Lung (tissue), 11 donors: ENCODE measurements at regions not wholly inside any gene's neighbourhood (a gene's known extent, or its start where the extent isn't known, plus 50 kb on each side); places are given as distances from the start of the nearest gene placed in this dataset.

Experiments
- ATAC-seq: fragments of 200-7000 bp; cut with Tn5 transposase; one replicate; pipeline ENCODE4 v1.9.1; 2020; ENCODE audit warnings: moderate number of reproducible peaks; ENCODE audit not compliant: insufficient read depth, low FRiP score
- DNase-seq, 3 donors: peaks; one replicate each; pipeline ENCODE4 v3.0.0-alpha.2; 2013 to 2017
- H3K27ac ChIP-seq, 2 donors: one replicate each; pipeline ENCODE4 v1.5.1; 2013; ENCODE audit warnings: mild to moderate bottlenecking in 2 of 2, moderate library complexity in 2 of 2, control low read depth in 1 of 2, inconsistent platforms in 1 of 2, low read depth in 1 of 2, low read length in 1 of 2
- H3K27me3 ChIP-seq, 3 donors: one replicate each; pipeline ENCODE4 v1.5.1; 2013; ENCODE audit warnings: low read length in 2 of 3; ENCODE audit not compliant: control insufficient read depth in 3 of 3, insufficient read depth in 3 of 3
- H3K36me3 ChIP-seq, 4 donors: one replicate each; pipeline ENCODE4 v1.5.1; 2013; ENCODE audit warnings: low read length in 4 of 4, mild to moderate bottlenecking in 1 of 4, moderate library complexity in 1 of 4; ENCODE audit not compliant: control insufficient read depth in 4 of 4, insufficient read depth in 4 of 4
- H3K4me1 ChIP-seq, 5 donors: one replicate each; pipeline ENCODE4 v1.5.1; 2013; ENCODE audit warnings: low read length in 5 of 5, mild to moderate bottlenecking in 2 of 5, moderate library complexity in 1 of 5; ENCODE audit not compliant: control insufficient read depth in 5 of 5, insufficient read depth in 5 of 5
- H3K4me3 ChIP-seq: one replicate; pipeline ENCODE4 v1.5.1; 2013; ENCODE audit warnings: mild to moderate bottlenecking, control low read depth, moderate library complexity
- H3K9ac ChIP-seq, 2 donors: one replicate each; pipeline ENCODE4 v1.5.1; 2013; ENCODE audit warnings: low read length in 2 of 2, control low read depth in 1 of 2; ENCODE audit not compliant: insufficient read depth in 1 of 2
- H3K9me3 ChIP-seq, 4 donors: one replicate each; pipeline ENCODE4 v1.5.1; 2013; ENCODE audit warnings: low read length in 3 of 4, mild to moderate bottlenecking in 1 of 4, moderate library complexity in 1 of 4; ENCODE audit not compliant: control insufficient read depth in 4 of 4, insufficient read depth in 3 of 4
- WGBS, 2 donors: extraction: QIAGEN DNeasy Blood & Tissue Kit; methylation state at CpG; one replicate each; pipeline ENCODE4 v1.1.7; 2013; 5-methylcytosine and 5-hydroxymethylcytosine counted together
- TF ChIP-seq, protein P1 (sequence below): IDR thresholded peaks from 2 replicates; pipeline ENCODE4 v1.5.1; 2012; ENCODE audit warnings: mild to moderate bottlenecking; ENCODE audit errors: control extremely low read depth, extremely low read depth
- donor health status: control.
- donor health status: control.
- donor health status: Bipolar disorder and iron deficiency.
- donor health status: healthy.
- donor health status: DM: yes; HTN: yes; CAD: no.

DNA sequence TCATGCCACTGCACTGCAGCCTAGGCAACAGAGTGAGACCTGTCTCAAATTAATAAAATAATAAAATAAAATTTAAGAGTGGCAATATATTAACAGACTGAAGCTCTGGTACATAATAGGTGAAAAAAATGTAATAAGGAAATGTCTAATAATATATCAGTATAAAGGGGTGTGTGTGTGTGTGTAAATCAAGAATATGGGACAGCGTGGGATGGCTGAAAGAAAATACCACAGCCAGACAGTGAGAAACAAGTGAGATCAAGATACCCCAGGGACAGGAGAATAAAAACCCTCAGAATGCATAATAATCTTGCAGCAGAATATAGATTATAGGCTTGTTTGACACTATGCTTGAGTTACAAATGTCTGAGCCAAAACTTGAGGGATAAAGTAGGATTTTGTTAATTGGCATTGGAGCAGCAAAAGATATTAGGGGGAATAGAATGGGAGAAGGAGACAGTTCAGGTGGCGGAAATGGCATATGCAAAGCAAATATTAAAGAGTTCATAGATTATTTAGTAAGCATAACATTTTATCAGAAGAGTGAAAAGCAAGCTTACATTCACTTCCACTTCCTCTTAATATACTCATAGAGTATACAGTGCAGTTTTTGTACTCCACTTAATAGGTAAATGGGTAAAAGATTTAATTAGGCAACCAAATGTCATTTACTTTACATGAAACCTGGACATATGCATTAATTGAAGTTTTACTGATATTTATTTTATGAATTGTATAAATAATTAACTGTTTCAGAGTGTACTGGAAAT lies 398.5 kb upstream of the GJE1 start:
- Histone ChIP-seq H3K9me3 (no peaks in the 10 kb centered on the region), H3K27me3 (no peaks in the 10 kb centered on the region), H3K36me3 (no peaks in the 10 kb centered on the region), H3K9ac (no peak overlapping the region), H3K27ac (no peak overlapping the region), H3K4me1 (no peaks in the 10 kb centered on the region), H3K4me3 (no peak overlapping the region)
- no peak for DNase-seq
- TF ChIP-seq, protein P1, sequence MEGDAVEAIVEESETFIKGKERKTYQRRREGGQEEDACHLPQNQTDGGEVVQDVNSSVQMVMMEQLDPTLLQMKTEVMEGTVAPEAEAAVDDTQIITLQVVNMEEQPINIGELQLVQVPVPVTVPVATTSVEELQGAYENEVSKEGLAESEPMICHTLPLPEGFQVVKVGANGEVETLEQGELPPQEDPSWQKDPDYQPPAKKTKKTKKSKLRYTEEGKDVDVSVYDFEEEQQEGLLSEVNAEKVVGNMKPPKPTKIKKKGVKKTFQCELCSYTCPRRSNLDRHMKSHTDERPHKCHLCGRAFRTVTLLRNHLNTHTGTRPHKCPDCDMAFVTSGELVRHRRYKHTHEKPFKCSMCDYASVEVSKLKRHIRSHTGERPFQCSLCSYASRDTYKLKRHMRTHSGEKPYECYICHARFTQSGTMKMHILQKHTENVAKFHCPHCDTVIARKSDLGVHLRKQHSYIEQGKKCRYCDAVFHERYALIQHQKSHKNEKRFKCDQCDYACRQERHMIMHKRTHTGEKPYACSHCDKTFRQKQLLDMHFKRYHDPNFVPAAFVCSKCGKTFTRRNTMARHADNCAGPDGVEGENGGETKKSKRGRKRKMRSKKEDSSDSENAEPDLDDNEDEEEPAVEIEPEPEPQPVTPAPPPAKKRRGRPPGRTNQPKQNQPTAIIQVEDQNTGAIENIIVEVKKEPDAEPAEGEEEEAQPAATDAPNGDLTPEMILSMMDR, result no peak
- 84 to 85% methylated on average over 2 of the region's 2 CpGs for WGBS, 2 donors
- no peak for ATAC-seq

DNA sequence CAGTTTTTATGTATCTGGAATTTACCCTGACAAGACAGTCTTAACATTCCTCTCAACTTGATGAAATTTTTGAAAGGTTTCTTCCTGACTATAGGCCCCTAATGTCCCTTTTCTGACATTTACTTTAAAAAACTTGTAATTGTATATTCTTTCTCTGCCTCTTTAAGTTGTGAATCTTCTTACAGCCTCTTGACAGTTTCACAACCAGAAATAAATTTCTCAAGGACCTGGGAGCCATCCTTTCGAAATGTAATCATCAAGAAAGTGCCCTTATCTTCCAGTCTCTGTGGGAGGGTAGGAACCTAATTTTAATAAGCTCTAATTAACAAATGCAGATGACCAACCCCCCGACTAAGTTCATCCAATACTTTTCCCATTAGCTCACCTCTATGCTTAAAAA lies 403.6 kb upstream of the GJE1 start:
- TF ChIP-seq, protein P1, result no peak
- Histone ChIP-seq H3K27ac (no peak overlapping the region), H3K4me1 (no peaks in the 10 kb centered on the region), H3K9ac (no peak overlapping the region), H3K27me3 (no peaks in the 10 kb centered on the region), H3K9me3 (no peaks in the 10 kb centered on the region), H3K4me3 (no peak overlapping the region), H3K36me3 (no peaks in the 10 kb centered on the region)
- DNase-seq (no peak), ATAC-seq (no peak)
- 62 to 77% methylated on average over 2 of the region's 2 CpGs for WGBS, 2 donors

DNA sequence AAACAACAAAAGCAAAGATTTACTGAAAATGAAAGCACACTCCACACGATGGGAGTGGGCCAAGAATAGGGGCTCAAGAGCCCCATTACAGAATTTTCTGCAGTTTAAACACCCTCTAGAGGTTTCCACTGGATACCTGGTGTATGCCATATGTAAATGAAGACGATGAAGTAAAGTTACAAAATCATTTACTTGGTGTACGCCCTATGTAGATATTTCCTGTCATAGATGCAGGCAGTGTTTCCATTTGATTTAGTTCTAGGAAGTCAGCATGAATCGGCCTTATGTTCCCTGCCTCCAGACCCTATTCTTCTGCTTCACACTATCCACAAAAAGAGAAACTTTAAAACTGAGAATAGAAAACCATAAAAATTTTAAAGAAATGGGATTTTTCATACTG lies 404.4 kb upstream of the GJE1 start:
- Histone ChIP-seq H3K4me1 (no peaks in the 10 kb centered on the region), H3K36me3 (no peaks in the 10 kb centered on the region), H3K9me3 (no peaks in the 10 kb centered on the region), H3K9ac (no peak overlapping the region), H3K4me3 (no peak overlapping the region), H3K27ac (no peak overlapping the region), H3K27me3 (no peaks in the 10 kb centered on the region)
- ATAC-seq (no peak), DNase-seq (no peak)
- WGBS, 2 donors, result 57 to 66% methylated on average over 4 of the region's 4 CpGs
- TF ChIP-seq, protein P1, result no peak

DNA sequence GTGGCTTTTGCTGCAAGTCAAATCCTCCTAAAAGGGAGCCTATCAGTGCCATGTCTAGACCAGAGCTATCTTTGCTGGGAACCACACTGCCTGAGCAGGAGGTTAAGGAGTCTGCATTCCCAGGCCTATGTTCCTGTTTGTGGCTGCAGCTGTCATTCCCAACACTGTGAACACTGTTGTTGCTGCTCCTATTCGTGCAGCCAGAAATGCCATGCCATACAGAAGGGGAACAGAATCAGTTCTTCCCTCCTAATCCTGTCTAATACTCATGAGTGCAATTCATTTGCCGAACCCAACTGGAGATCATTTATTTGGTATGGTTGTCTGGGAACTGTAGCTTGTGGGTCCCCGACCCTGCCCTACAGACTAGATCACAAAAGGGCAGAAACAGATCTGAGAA lies 406.5 kb upstream of the GJE1 start:
- Histone ChIP-seq H3K9ac (no peak overlapping the region), H3K4me3 (no peak overlapping the region), H3K4me1 (no peaks in the 10 kb centered on the region), H3K9me3 (no peaks in the 10 kb centered on the region), H3K27me3 (no peaks in the 10 kb centered on the region), H3K36me3 (no peaks in the 10 kb centered on the region), H3K27ac (no peak overlapping the region)
- WGBS, 2 donors, result 76 to 79% methylated on average over 3 of the region's 3 CpGs
- DNase-seq, result no peak
- TF ChIP-seq, protein P1, result no peak
- no peak for ATAC-seq
